Endothelial cell (in vitro differentiated cells): ENCODE measurements at regions not wholly inside any gene's neighbourhood (a gene's known extent, or its start where the extent isn't known, plus 50 kb on each side); places are given as distances from the start of the nearest gene placed in this dataset.

Experiments
- DNase-seq: peaks from one replicate; pipeline ENCODE4 v3.0.0; 2021; ENCODE audit warnings: low spot score
- H3K27ac Mint-ChIP-seq: one replicate; pipeline ENCODE4 v1.8.0; 2021; ENCODE audit warnings: mixed read lengths, inconsistent platforms; ENCODE audit not compliant: unreplicated experiment
- H3K27me3 Mint-ChIP-seq: one replicate; pipeline ENCODE4 v1.8.0; 2021; ENCODE audit warnings: mild to moderate bottlenecking, moderate library complexity, mixed read lengths, inconsistent platforms; ENCODE audit not compliant: unreplicated experiment
- H3K36me3 Mint-ChIP-seq: one replicate; pipeline ENCODE4 v1.8.0; 2021; ENCODE audit warnings: mild to moderate bottlenecking, low read depth, mixed read lengths, inconsistent platforms; ENCODE audit not compliant: unreplicated experiment
- H3K4me1 Mint-ChIP-seq: one replicate; pipeline ENCODE4 v1.8.0; 2021; ENCODE audit warnings: mild to moderate bottlenecking, mixed read lengths, inconsistent platforms; ENCODE audit not compliant: unreplicated experiment
- H3K4me3 Mint-ChIP-seq: one replicate; pipeline ENCODE4 v1.8.0; 2021; ENCODE audit warnings: mild to moderate bottlenecking, mixed read lengths, inconsistent platforms; ENCODE audit not compliant: unreplicated experiment
- H3K9me3 Mint-ChIP-seq: one replicate; pipeline ENCODE4 v1.8.0; 2021; ENCODE audit warnings: mixed read lengths, inconsistent platforms; ENCODE audit not compliant: unreplicated experiment
- TF ChIP-seq, protein P1 (sequence below): fragments of 200-600 bp; sonication (generic); IDR thresholded peaks from one replicate; pipeline ENCODE4 v1.5.0; 2021; ENCODE audit warnings: antibody characterized with exemption; ENCODE audit not compliant: unreplicated experiment

DNA sequence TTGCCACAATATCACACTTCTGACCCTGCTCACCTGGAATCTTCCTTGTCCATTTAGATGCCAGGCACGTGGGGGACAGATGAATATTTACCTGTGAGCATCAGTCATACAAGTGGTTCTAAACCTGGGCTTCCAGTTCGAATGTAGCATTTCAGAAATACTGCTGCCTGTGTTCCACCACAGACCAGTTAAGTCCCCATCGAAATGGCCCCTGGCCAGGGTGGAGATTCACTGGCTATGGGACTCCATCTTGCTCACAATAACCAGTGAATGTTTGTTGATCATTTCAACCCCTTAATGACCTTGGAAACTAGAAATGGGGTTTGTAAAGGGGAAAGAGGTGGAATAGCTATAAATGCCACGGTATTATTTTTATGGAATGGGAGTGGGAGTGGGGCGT lies 73.8 kb downstream of the CLDN34 start:
- no peaks in the 10 kb centered on the region for H3K27me3 Mint-ChIP-seq
- H3K27ac Mint-ChIP-seq = no peak overlapping the region
- peaks cover 3% of the 10 kb centered on the region for H3K4me1 Mint-ChIP-seq
- TF ChIP-seq, protein P1, sequence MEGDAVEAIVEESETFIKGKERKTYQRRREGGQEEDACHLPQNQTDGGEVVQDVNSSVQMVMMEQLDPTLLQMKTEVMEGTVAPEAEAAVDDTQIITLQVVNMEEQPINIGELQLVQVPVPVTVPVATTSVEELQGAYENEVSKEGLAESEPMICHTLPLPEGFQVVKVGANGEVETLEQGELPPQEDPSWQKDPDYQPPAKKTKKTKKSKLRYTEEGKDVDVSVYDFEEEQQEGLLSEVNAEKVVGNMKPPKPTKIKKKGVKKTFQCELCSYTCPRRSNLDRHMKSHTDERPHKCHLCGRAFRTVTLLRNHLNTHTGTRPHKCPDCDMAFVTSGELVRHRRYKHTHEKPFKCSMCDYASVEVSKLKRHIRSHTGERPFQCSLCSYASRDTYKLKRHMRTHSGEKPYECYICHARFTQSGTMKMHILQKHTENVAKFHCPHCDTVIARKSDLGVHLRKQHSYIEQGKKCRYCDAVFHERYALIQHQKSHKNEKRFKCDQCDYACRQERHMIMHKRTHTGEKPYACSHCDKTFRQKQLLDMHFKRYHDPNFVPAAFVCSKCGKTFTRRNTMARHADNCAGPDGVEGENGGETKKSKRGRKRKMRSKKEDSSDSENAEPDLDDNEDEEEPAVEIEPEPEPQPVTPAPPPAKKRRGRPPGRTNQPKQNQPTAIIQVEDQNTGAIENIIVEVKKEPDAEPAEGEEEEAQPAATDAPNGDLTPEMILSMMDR = no peak
- H3K4me3 Mint-ChIP-seq = no peak overlapping the region
- no peak for DNase-seq
- H3K36me3 Mint-ChIP-seq = no peaks in the 10 kb centered on the region
- no peaks in the 10 kb centered on the region for H3K9me3 Mint-ChIP-seq

DNA sequence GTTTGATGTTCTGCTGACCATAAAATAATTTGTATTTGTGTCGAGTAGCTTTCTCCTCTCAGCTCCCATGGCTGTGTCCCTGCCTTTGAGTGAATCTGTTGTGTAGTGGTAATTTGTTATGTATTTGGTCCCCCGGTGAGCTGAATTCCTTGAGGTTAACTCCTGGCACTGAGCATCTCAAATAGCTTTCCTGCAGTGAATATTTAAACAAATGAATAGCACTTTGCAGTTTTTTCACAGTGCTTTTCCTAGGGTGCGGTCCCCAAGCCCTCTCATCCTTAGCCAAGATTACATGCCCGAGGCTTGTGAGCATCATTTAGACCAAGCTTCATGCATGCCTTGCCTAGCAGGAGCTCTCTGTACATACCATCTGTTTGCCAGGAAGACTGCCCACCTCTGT lies 74.2 kb downstream of the CLDN34 start:
- H3K27me3 Mint-ChIP-seq = no peaks in the 10 kb centered on the region
- H3K27ac Mint-ChIP-seq = no peak overlapping the region
- H3K9me3 Mint-ChIP-seq = no peaks in the 10 kb centered on the region
- TF ChIP-seq, protein P1 = no peak
- H3K4me1 Mint-ChIP-seq = peaks cover 3% of the 10 kb centered on the region
- H3K36me3 Mint-ChIP-seq = no peaks in the 10 kb centered on the region
- no peak overlapping the region for H3K4me3 Mint-ChIP-seq
- DNase-seq = no peak

GRCh38 chrX:10042055-10042454 lies 74.9 kb downstream of the CLDN34 start:
- TF ChIP-seq, protein P1 = no peak
- H3K4me1 Mint-ChIP-seq = peaks cover 3% of the 10 kb centered on the region
- no peak overlapping the region for H3K27ac Mint-ChIP-seq
- no peak for DNase-seq
- no peaks in the 10 kb centered on the region for H3K36me3 Mint-ChIP-seq
- H3K27me3 Mint-ChIP-seq = no peaks in the 10 kb centered on the region
- no peaks in the 10 kb centered on the region for H3K9me3 Mint-ChIP-seq
- no peak overlapping the region for H3K4me3 Mint-ChIP-seq

DNA sequence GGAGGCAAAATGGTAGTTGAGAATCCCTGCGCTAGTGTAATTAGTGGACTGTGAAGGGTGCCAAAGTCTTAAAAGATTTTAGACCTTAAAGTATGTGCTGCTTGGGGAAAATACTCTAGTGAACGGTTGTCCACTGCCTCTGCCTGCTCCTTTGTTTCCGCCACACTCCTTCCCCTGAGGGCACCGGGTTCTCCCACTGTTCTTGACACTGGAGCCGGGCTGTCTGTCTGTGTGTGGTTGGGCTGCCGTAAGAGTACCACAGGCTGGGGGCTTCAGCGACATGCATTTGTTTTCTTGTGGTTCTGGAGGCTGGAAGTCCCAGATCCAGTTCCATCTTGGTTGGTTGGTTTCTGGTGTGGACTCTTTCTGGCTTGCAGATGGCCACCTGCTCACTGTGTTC lies 76.2 kb downstream of the CLDN34 start:
- H3K27me3 Mint-ChIP-seq = peaks cover 4% of the 10 kb centered on the region
- no peak overlapping the region for H3K4me3 Mint-ChIP-seq
- peaks cover 13% of the 10 kb centered on the region for H3K4me1 Mint-ChIP-seq
- TF ChIP-seq, protein P1 = no peak
- no peak for DNase-seq
- peaks cover 3% of the 10 kb centered on the region for H3K36me3 Mint-ChIP-seq
- no peaks in the 10 kb centered on the region for H3K9me3 Mint-ChIP-seq
- H3K27ac Mint-ChIP-seq = no peak overlapping the region

GRCh38 chrX:10044021-10044420 lies 76.9 kb downstream of the CLDN34 start:
- Mint-ChIP-seq H3K27ac (no peak overlapping the region), H3K9me3 (no peaks in the 10 kb centered on the region), H3K4me3 (no peak overlapping the region), H3K4me1 (peaks cover 13% of the 10 kb centered on the region), H3K27me3 (peaks cover 4% of the 10 kb centered on the region), H3K36me3 (peaks cover 3% of the 10 kb centered on the region)
- TF ChIP-seq, protein P1 = no peak
- DNase-seq = no peak
